SH-SY5Y (cell line): ENCODE measurements at regions not wholly inside any gene's neighbourhood (a gene's known extent, or its start where the extent isn't known, plus 50 kb on each side); places are given as distances from the start of the nearest gene placed in this dataset.

ENCODE experiments used
- GATA2 ChIP-seq: IDR thresholded peaks from 2 replicates; pipeline ENCODE4 v1.6.1; 2011; ENCODE audit warnings: mild to moderate bottlenecking, low read depth, low read length
- GATA3 ChIP-seq: IDR thresholded peaks from 2 replicates; pipeline ENCODE4 v1.6.1; 2011; ENCODE audit warnings: low read depth, mild to moderate bottlenecking, low read length, moderate library complexity

DNA sequence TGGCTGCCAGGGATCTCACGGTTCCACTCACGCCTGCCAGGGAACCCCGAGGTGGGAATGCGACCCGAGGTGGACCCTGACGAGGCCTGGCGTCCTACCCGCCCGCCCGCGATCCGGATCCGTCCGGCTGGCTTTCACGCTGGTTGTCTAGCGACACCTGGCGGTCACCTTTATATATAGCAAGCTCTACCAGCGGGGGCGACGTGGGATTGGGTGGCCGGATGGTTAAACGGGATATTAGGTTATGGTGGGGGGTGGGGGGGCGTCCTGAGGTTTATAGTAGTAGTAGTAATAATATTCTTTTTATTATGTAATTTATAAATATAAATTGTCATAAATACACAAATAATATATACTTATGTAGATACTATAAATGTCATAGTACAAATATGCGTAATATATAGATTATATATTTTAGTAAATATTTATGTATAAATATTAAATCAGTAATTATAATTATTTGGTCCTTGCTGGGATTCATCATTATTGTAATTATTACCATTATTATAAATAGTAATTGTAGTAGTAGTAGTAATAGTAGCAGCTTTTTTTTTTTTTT is 136.9 kb downstream of the KCNJ12 start:
- TF ChIP-seq GATA3 (no peak), GATA2 (no peak)
